HG03575 (cell line): ENCODE measurements at regions not wholly inside any gene's neighbourhood (a gene's known extent, or its start where the extent isn't known, plus 50 kb on each side); places are given as distances from the start of the nearest gene placed in this dataset.
"Not testable (repeated sequence)": the region's sequence is repeated elsewhere in the genome, so short reads cannot be mapped to it uniquely, and the experiment has no call there.

Experiments
- ATAC-seq: cut with Tn5 transposase; IDR thresholded peaks from one replicate; pipeline ENCODE4 v1.9.1; 2021; ENCODE audit not compliant: unreplicated experiment, insufficient number of reproducible peaks, low FRiP score; ENCODE audit errors: extremely low read depth

DNA sequence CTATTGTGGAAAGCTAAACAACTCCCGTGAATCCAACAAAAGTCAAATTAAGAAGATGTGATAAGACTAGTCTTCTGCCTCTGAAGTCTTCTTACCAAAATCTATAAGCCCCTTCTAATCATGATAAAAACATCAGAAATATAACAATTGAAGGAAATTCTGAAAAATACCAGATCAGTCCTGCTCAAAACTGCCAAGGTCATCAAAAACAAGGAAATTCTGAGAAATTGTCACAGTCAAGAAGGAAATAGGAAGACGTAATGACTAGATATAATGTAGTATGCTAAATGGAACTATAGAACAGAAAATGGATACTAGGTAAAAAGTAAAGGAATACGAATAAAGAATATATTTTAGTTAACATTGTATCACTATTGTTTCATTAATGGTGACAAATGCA is 314.0 kb downstream of the TMX3 start:
- ATAC-seq: no peak

DNA sequence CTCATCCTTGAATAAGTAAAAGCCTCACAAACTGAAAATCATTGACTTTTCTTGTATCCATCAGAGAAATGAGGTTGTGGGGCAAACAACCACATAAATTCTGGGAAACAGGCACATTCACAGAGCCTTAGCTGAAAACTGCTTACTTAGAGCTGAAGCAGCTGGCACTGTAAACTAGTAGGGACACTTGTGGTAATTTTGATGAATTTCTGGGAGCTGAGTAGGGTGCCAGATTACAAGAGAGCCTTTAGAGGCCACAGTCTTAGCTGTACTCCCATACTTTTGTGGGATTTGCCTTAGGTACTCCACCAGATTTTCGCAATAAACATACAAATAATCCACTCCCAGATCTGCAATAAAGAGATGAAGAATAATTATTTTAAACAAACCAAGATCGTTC is 315.2 kb downstream of the TMX3 start:
- no peak for ATAC-seq

DNA sequence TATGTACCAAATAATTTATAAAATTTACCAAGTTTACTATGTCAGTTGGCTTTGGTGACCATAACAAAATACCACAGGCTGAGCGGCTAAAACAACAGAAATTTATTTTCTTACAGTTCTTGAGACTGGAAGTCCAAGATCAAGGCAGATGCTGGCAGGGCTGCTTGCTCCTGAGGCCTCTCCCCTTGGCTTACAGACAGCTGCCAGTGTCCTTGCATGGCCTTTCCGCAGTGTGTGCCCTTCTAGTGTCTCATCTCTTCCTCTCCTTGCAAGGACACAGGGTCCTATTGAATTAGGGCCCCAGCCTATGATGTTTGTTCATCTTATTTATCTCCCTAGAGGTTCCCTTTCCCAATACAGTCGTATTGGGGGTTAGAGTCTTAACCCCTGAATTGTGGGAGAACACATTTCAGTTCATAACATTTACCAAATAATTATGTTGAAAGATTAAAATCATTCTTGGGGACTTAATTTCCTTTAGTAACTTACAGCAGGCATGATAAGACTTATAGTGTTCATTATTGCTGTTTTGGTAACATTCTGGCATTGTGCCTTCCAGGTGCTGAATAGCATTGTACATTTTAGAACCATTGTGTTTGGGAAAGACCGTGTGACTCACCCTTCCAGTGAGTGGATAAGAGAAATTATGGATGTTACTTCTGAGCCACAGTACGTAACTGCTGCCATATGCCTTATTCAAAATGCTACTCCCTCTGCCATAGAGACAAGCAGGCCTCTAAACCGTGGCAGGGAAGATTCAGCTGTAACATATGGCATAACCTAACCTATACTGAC is 317.5 kb downstream of the TMX3 start:
- ATAC-seq: no peak

DNA sequence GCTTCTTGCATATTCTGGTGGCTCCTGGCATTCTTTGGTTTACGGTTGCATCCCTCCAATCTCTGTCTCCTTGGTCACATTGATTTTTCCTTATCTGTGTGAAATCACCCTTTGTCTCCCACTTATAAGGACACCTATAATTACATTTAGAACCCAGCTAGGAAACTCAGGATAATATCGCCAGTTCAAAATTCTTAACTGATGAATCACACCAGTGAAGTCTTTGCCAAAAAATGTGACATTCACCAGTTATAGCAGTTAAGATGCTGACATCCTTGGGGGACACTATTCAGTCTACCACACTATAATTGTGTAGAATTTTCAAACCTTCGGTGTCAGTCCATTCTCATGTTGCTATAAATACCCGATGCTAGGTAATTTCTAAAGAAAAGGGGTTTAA is 320.2 kb downstream of the TMX3 start:
- no peak for ATAC-seq

DNA sequence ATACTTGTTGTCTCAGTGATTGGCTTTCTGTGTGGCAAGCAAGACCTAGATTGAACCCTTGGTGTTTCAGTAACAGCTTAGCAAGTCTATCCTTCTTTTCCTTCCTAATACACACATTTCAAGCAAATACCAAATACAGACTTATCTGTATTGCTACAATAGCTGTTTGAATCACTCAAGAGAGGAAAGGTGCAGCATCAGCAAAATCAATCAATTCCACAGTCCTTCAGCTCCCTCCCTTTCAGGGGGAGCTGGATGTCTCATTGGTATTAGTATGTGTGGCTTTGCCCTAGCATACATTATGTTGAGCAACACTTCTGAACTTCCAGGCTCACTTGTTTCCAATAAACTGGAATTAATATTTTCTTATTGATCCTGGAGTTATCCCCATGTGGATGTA is 323.1 kb downstream of the TMX3 start:
- no peak for ATAC-seq

DNA sequence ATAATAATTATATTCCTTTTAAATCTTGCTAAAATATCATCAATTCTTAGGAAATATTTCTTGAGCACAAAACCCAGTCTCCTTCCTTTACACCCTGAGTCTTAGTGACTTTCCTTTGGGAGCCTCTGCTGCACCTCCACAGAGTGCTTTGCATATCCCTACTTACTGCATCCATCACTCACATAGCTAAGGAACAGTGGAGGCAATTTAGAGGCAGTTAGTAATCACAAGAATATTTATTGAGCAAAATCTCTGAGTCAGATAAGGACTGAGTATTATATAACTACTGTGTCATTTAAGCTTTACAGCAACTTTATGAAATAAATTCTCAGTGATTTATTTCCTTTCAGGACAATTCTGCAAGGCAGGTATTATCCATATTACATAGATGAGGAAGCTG is 327.7 kb downstream of the TMX3 start:
- ATAC-seq: no peak

DNA sequence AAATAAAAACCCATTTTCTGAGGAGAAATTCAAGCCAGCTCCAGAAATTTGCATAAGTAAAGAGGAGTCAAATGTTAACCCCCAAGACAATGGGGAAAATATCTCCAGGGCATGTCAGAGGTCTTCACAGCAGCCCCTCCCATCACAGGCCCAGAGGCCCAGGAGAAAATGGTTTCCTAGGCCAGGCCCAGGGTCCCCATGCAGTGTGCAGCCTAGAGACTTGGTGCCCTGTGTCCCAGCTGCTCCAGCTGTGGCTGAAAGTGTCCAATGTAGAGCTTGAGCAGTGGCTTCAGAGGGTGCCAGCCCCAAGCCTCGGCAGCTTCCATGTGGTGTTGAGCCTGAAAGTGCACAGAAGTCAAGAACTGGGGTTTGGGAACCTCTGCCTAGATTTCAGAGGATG is 330.9 kb downstream of the TMX3 start:
- not testable (repeated sequence) for ATAC-seq

DNA sequence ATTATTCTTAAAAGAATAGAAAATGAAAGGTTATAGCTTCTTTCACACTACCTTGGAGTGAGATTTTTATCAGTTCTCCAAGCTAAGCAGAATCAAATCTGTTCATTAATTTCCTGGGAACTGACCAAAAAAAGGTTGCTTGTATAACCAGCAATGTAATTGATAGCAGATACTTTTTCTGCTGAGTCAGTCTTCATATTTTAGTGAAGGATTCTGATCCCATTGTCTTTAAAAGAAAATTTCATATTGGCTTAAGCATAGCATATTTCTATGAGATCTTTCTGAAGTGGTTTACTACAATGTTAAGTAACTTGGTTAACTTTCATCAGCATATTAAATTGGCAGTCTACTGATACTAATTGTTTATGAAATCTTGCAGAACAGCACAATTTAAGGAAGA is 338.0 kb downstream of the TMX3 start:
- ATAC-seq: no peak

DNA sequence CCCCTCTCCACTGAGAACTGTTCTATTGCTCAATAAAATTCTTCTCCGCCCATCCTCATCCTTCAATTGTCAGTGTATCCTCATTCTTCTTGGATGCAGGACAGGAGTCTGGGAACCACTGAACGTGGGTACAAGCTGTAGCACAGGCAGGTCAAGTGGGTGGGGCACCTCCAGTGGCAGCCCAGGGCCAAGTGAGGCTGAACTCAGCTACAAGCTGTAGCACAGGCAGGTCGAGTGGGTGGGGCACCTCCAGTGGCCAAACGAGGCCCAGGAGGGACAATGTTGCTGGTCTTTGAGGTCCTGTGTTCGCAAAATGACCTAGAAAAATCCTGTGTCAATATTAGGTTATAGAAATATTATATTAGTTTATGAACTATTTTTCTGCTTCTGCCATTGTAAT is 352.0 kb downstream of the TMX3 start:
- ATAC-seq: no peak

DNA sequence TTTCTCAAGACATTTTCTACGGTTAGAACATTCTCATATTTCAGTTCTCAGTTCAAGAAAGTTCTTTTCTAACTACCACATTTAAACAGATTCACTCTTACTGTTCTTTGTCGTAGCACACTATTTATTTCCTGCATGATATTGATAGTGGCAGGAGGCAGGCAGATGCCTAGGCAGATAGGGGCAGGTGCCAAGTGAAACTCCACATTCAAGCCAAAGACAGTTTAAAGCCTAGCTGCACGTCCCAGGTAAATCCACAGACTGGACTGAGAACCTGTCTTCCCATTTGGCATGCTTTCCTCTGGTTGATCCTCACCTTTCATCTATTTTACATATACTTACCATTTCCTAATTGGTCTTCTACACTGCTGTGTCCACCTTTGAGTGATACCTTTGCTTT is 359.3 kb downstream of the TMX3 start:
- ATAC-seq: no peak

DNA sequence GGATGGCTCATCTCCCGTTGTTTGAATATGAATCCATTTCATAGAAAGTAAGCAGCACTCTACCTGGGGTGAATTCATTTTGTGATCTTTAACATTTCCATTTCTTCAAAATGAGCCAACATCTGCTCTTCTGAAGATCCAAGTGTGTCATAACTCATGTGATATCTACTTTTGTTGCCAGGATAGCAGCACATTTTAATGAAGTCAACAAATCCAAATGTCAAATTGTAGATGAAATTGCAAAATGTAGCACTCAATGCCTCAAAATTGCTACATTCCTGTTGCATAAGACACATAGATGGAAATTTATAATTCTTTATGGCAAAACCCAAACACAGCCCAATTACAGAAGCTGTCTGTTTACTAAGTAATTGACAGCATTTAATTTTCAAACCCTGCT is 360.7 kb downstream of the TMX3 start:
- no peak for ATAC-seq

DNA sequence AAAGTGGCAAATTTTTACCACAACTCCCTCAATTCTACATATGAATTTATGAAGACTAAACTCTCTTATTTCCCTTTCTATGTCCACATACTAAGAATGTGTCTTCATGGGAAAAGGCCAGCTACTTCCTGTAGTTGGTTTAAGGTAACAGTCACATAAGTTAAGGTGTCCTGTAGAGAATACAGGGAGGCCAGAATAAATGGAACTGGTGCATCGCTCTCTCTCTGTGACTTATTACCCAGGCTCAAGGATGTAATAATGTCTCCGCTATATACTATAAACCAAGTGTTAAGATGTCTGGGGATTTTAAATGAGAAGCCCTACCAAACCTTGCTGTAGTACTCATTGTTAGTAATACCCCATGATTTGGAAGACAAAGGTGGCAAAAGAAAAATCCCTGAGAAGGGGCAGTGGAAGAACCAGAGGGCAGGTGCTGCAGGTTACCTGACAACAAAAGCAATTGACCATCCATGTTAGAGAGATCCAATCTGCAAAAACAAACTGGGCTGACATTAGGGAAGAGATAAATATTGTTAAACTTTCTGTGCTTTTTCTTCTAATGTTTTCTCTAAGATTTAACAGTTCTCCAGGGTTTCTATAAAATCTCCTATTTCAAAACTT is 372.8 kb downstream of the TMX3 start:
- no peak for ATAC-seq

DNA sequence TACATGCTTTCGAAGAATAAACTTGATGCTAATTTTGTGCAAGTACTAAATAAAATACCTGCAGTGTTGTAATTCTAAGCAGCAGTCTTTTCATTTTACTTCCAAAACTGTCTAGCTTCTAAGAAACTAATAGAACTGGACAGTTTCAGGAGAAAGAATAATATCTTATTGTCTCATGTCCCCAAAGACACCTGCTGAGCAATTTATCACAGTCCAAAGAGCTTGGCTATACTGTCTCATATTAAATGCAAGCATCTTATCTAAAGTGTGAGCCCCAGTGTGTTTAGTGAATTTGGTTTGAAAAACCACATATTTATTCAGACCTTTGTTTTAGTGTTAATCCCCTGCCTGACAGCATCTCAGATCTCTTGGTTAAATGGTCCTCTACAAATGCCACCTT is 374.3 kb downstream of the TMX3 start:
- ATAC-seq: no peak

DNA sequence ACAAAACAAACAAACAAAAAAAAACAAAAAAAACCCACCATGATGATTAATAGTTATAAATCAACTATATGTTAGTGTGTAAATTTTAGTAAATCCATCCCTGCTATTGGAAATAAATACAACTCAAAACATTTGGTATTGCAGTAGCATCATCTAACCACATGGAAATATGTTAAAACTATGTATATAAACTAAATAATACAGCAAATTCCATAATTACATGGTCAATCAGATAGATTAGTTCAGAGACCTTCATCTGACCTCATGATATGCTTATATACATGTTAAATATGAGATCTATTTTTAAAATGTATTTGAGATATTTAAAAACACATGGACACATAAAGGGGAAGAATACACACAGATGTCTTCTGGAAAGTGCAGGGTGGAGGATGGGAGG is 384.2 kb downstream of the TMX3 start:
- ATAC-seq: no peak

DNA sequence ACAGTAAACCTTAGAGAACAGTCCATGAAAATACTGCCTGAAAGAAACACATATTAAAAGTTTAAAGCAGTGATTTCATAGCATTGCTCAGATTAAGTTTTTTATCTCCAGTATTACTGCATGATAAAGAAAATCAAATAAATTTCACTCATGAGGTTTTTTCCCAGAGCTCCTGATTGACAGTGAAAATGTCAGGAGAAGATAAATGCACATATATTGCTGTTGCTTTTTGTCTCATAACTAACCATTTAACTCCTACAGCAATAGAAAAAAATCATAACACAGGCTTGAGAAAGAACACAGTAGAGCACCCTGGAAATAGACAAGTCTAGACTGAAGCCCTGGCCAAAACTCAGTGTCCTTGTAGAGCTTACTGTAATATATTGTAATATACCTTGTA is 391.0 kb downstream of the TMX3 start:
- no peak for ATAC-seq

DNA sequence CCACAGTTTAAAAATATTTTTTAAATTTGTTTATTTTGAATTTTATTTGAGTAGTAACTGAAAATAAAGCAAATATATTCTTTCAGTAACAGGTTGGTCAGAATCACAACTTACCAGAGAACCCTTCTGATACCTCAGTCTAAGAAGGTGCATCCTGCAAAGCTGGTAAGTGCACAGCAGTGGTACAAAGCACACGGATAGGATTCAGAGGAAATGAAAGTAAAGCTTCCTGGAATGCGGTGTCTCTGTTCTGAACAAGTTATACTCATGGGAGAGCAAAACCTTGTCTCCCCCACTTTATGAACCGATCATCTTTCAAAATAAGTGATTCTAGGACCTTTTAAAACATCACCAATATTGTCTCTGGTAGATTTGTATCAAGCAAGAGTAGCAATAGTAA is 398.3 kb downstream of the TMX3 start:
- ATAC-seq: no peak

DNA sequence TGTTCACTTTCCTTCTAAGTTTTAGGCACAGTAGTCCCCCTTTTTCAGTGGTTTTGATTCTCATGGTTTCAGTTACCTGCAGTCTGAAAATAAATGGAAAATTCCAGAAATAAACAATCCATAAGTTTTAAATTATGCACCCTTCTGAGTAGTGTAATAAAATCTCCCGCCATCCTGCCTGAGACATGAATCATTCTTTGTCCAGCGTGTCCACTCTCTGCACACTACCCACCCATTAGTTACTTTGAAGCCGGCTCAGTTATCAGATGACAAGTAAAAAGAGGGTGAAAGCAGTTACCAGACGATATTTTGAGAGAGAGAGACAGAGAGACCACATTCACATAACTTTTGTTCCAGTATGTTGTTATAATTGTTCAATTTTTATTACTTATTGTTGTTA is 400.5 kb downstream of the TMX3 start:
- no peak for ATAC-seq

DNA sequence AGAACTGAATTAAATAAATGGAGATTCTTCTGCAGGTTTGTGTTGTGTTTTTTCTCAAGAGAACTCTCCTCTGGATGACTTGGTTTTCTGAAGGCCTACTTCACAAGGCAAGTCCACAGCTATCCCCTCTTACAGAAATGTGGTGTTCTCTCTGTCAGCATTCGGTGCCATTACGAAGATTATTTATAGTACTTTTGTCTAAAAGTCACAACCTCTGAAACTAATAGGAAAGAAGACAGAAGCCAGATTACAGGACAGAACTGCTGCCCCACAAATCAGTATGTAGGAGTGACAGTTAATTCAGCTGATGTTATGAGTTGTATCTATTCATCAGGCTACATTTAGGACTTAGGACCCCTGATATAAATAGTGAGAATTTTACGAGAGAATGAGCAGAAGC is 413.5 kb downstream of the TMX3 start:
- ATAC-seq: no peak

DNA sequence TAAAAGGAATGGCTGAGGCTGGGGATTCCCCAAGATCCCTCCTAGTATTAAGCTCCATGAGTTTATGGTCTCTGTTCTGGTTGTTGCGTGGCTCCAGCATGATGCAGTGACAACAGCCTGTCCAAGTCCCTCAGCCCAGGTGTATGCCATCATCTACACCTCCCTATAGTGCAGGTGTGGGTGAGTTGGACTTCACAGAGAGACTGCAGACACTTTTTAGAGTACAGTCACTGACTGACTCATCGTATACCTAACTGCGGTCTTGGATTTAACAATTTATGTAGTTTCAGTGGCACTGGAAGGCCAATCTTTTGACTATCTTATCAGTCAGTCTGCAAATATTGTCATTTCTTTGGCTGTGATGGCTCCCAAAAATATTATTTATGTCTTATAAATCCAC is 415.0 kb downstream of the TMX3 start:
- no peak for ATAC-seq

DNA sequence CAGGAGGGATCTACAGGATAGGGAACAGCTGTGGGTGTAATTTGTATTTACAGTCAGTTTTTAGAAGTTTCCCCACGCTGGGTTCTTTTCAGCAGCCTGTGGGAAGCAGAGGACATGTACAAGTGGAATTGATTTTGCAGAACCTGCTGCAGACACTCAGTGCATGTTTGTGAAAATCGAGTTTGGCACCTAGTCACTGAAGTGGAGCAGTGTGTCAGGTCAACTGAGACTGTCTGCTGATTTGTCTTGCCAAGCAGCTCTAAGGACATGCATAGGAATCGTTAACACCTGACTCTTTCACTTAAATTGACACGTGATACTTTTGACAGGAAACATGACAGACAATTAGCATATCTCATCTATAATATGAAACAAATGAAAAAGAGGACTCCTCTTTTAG is 416.6 kb downstream of the TMX3 start:
- ATAC-seq: no peak

DNA sequence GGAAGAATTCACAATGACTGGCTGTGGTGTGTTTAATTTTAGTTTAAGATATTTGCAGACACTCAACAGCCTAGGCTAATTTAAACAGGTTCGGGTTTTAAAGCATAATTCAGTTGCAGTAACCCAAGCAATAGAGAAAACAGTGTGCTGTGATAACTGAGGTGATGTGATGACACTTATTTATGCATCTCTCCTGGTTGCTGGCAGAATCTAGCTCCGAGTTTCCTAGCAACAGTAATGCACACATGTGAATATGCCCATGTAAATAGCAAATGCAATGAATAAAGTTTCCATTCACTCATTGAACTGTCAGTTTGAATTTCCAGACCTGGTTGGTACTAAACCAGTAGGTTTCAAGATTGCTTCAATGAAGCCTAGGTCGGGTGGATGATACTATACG is 426.5 kb downstream of the TMX3 start:
- ATAC-seq: no peak
